HEK293 (cell line): ENCODE measurements at regions not wholly inside any gene's neighbourhood (a gene's known extent, or its start where the extent isn't known, plus 50 kb on each side); places are given as distances from the start of the nearest gene placed in this dataset.

Experiments
- CTCF ChIA-PET: fragments of 350-600 bp; formaldehyde crosslinking; extraction: SDS; loops from one replicate; lab custom pipeline; 2021; ENCODE audit warnings: antibody characterized with exemption; lab: Yijun Ruan, JAX
- POLR2A ChIA-PET: fragments of 300-600 bp; formaldehyde crosslinking; extraction: SDS; loops from one replicate; lab custom pipeline; 2020; ENCODE audit warnings: antibody characterized with exemption, inconsistent platforms; lab: Yijun Ruan, JAX
- H3K27ac ChIP-seq: fragments of 200-500 bp; sonication (Bioruptor generic); 2 replicates; pipeline ENCODE4 v1.5.1; 2014; ENCODE audit warnings: low read depth, low read length, control low read depth, inconsistent platforms; ENCODE audit errors: extremely low read depth
- H3K36me3 ChIP-seq, 2 experiments: fragments of 200-500 bp in 1 of 2; sonication (Bioruptor generic) in 1 of 2; 1 replicate in 1 of 2; 2 replicates in 1 of 2; pipeline ENCODE4 v1.5.1; 2014 to 2017; ENCODE audit warnings: inconsistent platforms in 2 of 2, low read length in 2 of 2; ENCODE audit not compliant: control insufficient read depth in 2 of 2, insufficient read depth in 1 of 2
- H3K4me1 ChIP-seq: fragments of 200-500 bp; sonication (Bioruptor generic); 2 replicates; pipeline ENCODE4 v1.5.1; 2014; ENCODE audit warnings: mild to moderate bottlenecking, low read length, inconsistent platforms; ENCODE audit not compliant: control insufficient read depth, insufficient read depth
- H3K4me3 ChIP-seq: 2 replicates; pipeline ENCODE4 v1.5.1; 2011; ENCODE audit warnings: low read depth, mild to moderate bottlenecking, control low read depth, low read length, moderate library complexity
- H3K9me3 ChIP-seq: fragments of 200-500 bp; sonication (Bioruptor generic); 2 replicates; pipeline ENCODE4 v1.5.1; 2014; ENCODE audit warnings: low read depth, low read length, inconsistent platforms; ENCODE audit not compliant: control insufficient read depth, insufficient read depth
- ELK4 ChIP-seq: IDR thresholded peaks from 2 replicates; pipeline ENCODE4 v1.6.1; 2011; ENCODE audit warnings: mild to moderate bottlenecking, low read depth, low read length, borderline replicate concordance
- PRDM1 ChIP-seq: fragments of 450-650 bp; formaldehyde crosslinking; IDR thresholded peaks from 2 replicates; pipeline ENCODE4; 2016; ENCODE audit warnings: missing biosample characterization, missing genetic modification characterization
- REST ChIP-seq: fragments of 450-650 bp; formaldehyde crosslinking; IDR thresholded peaks from 2 replicates; pipeline ENCODE4 v1.5.1; 2016; ENCODE audit warnings: missing biosample characterization, missing genetic modification characterization
- WT1 ChIP-seq: fragments of 450-650 bp; formaldehyde crosslinking; IDR thresholded peaks from 2 replicates; pipeline ENCODE4 v1.5.1; 2016; ENCODE audit warnings: missing biosample characterization, missing genetic modification characterization
- YY1 ChIP-seq: fragments of 450-650 bp; formaldehyde crosslinking; IDR thresholded peaks from 2 replicates; pipeline ENCODE4 v1.5.1; 2018; ENCODE audit warnings: missing biosample characterization, missing genetic modification characterization
- ZBTB17 ChIP-seq: fragments of 450-650 bp; formaldehyde crosslinking; IDR thresholded peaks from 2 replicates; pipeline ENCODE4 v1.5.1; 2016; ENCODE audit warnings: missing biosample characterization, missing genetic modification characterization
- ZFP37 ChIP-seq: fragments of 450-650 bp; formaldehyde crosslinking; IDR thresholded peaks from 2 replicates; pipeline ENCODE4 v1.5.1; 2016; ENCODE audit warnings: missing biosample characterization, missing genetic modification characterization
- ZNF155 ChIP-seq: fragments of 450-650 bp; formaldehyde crosslinking; IDR thresholded peaks from 2 replicates; pipeline ENCODE4 v1.5.1; 2016; ENCODE audit warnings: missing biosample characterization, missing genetic modification characterization
- ZNF274 ChIP-seq, 2 experiments: fragments of 200-500 bp in 1 of 2; fragments of 450-650 bp in 1 of 2; sonication (Bioruptor generic) in 1 of 2; formaldehyde crosslinking in 1 of 2; IDR thresholded peaks; 2 replicates each; pipeline versions ENCODE4 v1.5.1 to v1.6.1; 2014 to 2016; ENCODE audit warnings: borderline replicate concordance in 1 of 2, inconsistent platforms in 1 of 2, low read length in 1 of 2, missing biosample characterization in 1 of 2, missing genetic modification characterization in 1 of 2
- ZNF280D ChIP-seq: fragments of 450-650 bp; formaldehyde crosslinking; IDR thresholded peaks from 2 replicates; pipeline ENCODE4 v1.5.1; 2016; ENCODE audit warnings: missing biosample characterization, missing genetic modification characterization
- ZNF335 ChIP-seq: fragments of 450-650 bp; formaldehyde crosslinking; conservative IDR thresholded peaks from 2 replicates; pipeline ENCODE4 v1.5.1; 2016; ENCODE audit warnings: missing biosample characterization, missing genetic modification characterization
- ZNF362 ChIP-seq: fragments of 450-650 bp; formaldehyde crosslinking; IDR thresholded peaks from 2 replicates; pipeline ENCODE4 v1.5.1; 2016; ENCODE audit warnings: missing biosample characterization, missing genetic modification characterization
- ZNF416 ChIP-seq: fragments of 450-650 bp; formaldehyde crosslinking; IDR thresholded peaks from 2 replicates; pipeline ENCODE4 v1.5.1; 2016; ENCODE audit warnings: missing biosample characterization, missing genetic modification characterization
- ZNF488 ChIP-seq: fragments of 450-650 bp; formaldehyde crosslinking; IDR thresholded peaks from 2 replicates; pipeline ENCODE4 v1.5.1; 2016; ENCODE audit warnings: missing biosample characterization, missing genetic modification characterization
- ZNF513 ChIP-seq: fragments of 450-650 bp; IDR thresholded peaks from 2 replicates; pipeline ENCODE4 v1.5.1; 2018; ENCODE audit warnings: missing biosample characterization, missing genetic modification characterization
- ZNF521 ChIP-seq: fragments of 450-650 bp; formaldehyde crosslinking; IDR thresholded peaks from 2 replicates; pipeline ENCODE4 v1.5.1; 2017; ENCODE audit warnings: missing biosample characterization, mild to moderate bottlenecking, missing genetic modification characterization
- ZNF530 ChIP-seq: fragments of 450-650 bp; formaldehyde crosslinking; IDR thresholded peaks from 2 replicates; pipeline ENCODE4 v1.5.1; 2016; ENCODE audit warnings: low read depth, missing biosample characterization, missing genetic modification characterization
- ZNF692 ChIP-seq: fragments of 450-650 bp; formaldehyde crosslinking; IDR thresholded peaks from 2 replicates; pipeline ENCODE4 v1.5.1; 2016; ENCODE audit warnings: missing biosample characterization, missing genetic modification characterization
- ZNF791 ChIP-seq: fragments of 450-650 bp; formaldehyde crosslinking; IDR thresholded peaks from 2 replicates; pipeline ENCODE4 v1.5.1; 2016; ENCODE audit warnings: missing biosample characterization, missing genetic modification characterization
- ZNF843 ChIP-seq: fragments of 450-650 bp; formaldehyde crosslinking; IDR thresholded peaks from 2 replicates; pipeline ENCODE4 v1.5.1; 2016; ENCODE audit warnings: missing biosample characterization, missing genetic modification characterization
- ZSCAN30 ChIP-seq: fragments of 450-650 bp; IDR thresholded peaks from 2 replicates; pipeline ENCODE4 v1.5.1; 2018; ENCODE audit warnings: missing biosample characterization, mild to moderate bottlenecking, missing genetic modification characterization, moderate library complexity
- ZSCAN4 ChIP-seq: fragments of 450-650 bp; formaldehyde crosslinking; IDR thresholded peaks from 2 replicates; pipeline ENCODE4 v1.5.1; 2017; ENCODE audit warnings: missing biosample characterization, missing genetic modification characterization

GRCh38 chr3:147298511-147298982, 107.8 kb downstream of the ZIC4 start (continued):
- no peak for TF ChIP-seq PRDM1 (tag by site-specific recombination)
- TF ChIP-seq ZFP37, result no peak
- TF ChIP-seq ZNF530 (tag by site-specific recombination), result no peak

GRCh38 chr3:147297761-147298350, 108.5 kb downstream of the ZIC4 start:
- no peaks in the 10 kb centered on the region; the same call in 1 of the 2 replicates for H3K4me1 ChIP-seq
- H3K9me3 ChIP-seq, result no peaks in the 10 kb centered on the region
- H3K36me3 ChIP-seq, result no peaks in the 10 kb centered on the region
- ChIA-PET CTCF (no interaction called here), POLR2A (no interaction called here)
- H3K4me3 ChIP-seq, result no peak overlapping the region
- H3K27ac ChIP-seq, result no peak overlapping the region
- TF ChIP-seq ZNF416 (tag by site-specific recombination), result no peak
- TF ChIP-seq ZNF155 (tag by site-specific recombination), result no peak
- TF ChIP-seq WT1, result no peak
- TF ChIP-seq ELK4, result no peak
- no peak for TF ChIP-seq ZNF692
- TF ChIP-seq ZNF274 (IDR thresholded peaks at IDR 0.05; ENCODE audit: low read length), result no peak
- TF ChIP-seq ZNF274 (tag by site-specific recombination; IDR thresholded peaks at IDR 0.05; ENCODE audit: borderline replicate concordance), result no peak
- no peak for TF ChIP-seq ZNF513 (tag by site-specific recombination)
- no peak for TF ChIP-seq REST
- TF ChIP-seq ZSCAN30 (tag by site-specific recombination), result no peak
- TF ChIP-seq YY1 (tag by site-specific recombination), result no peak
- no peak for TF ChIP-seq ZNF362
- no peak for TF ChIP-seq ZNF521
- TF ChIP-seq ZNF791 (tag by site-specific recombination), result no peak
- no peak for TF ChIP-seq ZSCAN4 (tag by site-specific recombination)
- TF ChIP-seq ZNF335 (tag by site-specific recombination), result no peak
- TF ChIP-seq ZNF280D (tag by site-specific recombination), result no peak
- no peak for TF ChIP-seq ZNF488 (tag by site-specific recombination)
- no peak for TF ChIP-seq ZNF843 (tag by site-specific recombination)
- no peak for TF ChIP-seq ZBTB17 (tag by site-specific recombination)
